ENCODE measurements at regions not wholly inside any gene's neighbourhood (a gene's known extent, or its start where the extent isn't known, plus 50 kb on each side); places are given as distances from the start of the nearest gene placed in this dataset.

- no peak for DNase-seq (ENCODE audit: low spot score)
Observed at GRCh38 chr4:142961866-142962265, 115.8 kb upstream of the INPP4B start.

GRCh38 chr4:142974328-142974727 lies 128.2 kb upstream of the INPP4B start:
- no peak for DNase-seq (ENCODE audit: low spot score)

DNA sequence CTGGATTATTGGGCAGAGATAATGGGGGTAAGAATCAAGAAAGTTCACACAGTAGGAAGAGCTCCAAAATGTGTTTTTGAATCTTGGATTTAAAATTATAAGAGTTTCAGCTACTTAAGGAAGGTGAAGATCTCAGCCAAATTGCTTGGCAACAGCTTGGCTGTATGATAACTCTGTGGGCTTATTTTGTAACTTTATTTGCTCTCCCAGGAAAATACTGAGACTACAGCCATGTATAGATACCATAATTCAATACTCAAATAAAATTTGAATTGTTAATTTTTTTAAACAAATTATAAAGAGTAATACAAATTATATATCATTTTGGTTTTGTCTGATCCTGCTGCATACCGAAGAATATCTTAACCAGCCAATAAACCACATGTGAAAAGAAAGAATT lies 129.5 kb upstream of the INPP4B start:
- DNase-seq (ENCODE audit: low spot score): no peak

DNA sequence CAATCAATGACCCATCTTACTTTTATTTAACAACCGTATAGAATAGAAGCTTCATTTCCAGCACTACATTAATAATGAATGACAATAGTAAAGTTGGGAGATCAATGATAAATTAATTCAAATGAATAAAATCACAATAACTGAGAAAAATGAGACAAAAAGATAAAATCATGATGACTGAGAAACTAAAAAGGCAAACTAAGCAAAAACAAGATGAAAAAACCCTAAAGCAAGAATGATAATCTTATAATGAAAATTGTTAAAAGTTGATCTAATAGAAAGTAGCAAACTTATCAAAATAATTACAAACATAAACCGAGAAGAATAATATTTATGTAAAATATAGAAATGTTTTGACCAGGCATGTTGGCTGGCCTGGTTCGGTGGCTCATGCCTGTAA lies 130.4 kb upstream of the INPP4B start:
- no peak for DNase-seq (ENCODE audit: low spot score)

DNA sequence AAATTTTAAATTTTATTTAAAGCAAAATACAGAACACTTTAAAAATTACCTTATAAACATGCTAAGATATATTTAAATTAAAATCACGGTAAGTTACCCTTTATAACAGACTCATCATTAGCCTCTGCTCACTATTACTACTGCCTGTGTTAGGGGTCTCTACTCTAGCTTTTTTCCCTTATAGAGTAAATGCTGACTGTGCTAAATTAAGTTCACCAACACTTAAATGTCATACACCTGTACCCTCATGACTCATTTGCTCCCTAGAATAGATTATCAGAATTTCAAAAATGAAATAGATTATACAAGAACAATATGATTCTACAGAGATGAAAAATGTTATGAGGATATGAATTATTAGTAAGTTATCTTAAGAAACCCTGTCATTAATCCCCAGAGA lies 131.1 kb upstream of the INPP4B start:
- no peak for DNase-seq (ENCODE audit: low spot score)

- no peak for DNase-seq (ENCODE audit: low spot score)
Observed at GRCh38 chr4:142983065-142983464, 137.0 kb upstream of the INPP4B start.

GRCh38 chr4:142983589-142983988 lies 137.5 kb upstream of the INPP4B start:
- DNase-seq (ENCODE audit: low spot score): no peak

DNA sequence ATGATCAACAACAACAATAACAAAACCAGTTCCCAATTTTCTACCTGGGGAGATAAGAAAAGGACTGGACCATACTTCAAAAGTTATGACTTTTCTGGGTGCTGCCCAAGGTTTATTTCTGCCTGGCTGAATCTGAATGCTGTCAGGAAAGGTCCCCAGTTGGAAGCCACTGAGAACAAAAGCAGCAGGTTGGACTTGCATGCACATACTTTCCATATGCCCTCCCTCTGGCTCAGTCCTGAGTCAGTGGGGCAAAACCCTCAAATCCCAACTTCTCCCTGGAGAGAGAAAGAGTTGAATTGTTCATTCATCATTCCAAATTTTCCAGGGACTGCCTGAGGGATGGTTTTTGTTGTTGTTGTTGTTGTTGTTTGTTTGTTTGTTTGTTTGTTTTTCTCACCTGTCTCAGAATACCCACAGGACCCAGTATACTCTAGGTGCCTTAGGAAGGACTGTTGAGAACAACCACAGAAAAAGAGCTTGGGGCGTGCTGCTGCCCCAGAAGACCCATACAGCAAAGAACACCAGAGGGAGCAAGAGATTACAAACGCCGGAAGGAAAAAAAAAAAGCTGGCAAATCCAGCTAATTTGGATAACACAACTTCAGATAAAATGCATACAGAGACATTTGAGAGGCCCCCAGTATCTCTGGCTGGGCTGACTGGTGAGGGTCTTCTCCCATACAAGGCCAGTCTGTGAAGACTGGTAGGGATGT lies 138.9 kb upstream of the INPP4B start:
- DNase-seq (ENCODE audit: low spot score): no peak

DNA sequence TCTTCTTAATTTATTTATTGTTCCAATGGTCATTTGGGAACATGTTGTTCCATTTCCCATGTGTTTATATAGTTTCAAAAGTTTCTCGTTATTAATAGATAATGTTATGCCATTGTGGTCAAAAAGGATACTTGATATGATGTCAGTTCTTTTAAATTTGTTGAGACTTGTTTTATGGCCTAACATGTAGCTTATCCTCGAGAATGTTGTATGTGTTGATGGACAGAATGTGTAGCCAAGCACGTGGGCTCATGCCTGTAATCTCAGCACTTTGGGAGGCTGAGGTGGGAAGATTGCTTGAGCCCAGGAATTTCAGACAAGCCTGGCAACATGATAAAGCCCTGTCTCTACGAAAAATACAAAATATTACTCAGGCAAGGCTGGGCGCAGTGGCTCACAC lies 168.5 kb upstream of the USP38 start:
- DNase-seq (ENCODE audit: low spot score): no peak

GRCh38 chr4:143017210-143017609 lies 167.5 kb upstream of the USP38 start:
- no peak for DNase-seq (ENCODE audit: low spot score)

GRCh38 chr4:143019351-143019750 lies 165.4 kb upstream of the USP38 start:
- DNase-seq (ENCODE audit: low spot score): no peak

DNA sequence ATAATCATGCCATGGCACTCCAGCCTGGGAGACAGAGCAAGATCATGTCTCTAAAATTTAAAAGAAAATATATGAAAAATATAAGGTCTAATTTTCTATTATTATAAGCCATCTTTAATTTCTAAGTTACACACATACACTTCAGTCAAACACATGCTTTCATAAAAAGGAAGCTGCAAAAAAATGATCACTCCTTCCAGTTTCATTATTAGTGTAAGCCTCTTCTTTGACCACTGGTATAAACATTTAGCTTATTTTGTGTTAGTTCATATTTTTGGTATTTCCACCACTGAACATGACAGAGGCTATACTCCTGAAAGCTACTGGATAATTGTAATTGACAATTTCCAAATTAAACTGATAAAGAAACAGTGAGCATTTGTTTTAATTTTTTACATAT lies 163.3 kb upstream of the USP38 start:
- no peak for DNase-seq (ENCODE audit: low spot score)

GRCh38 chr4:143023239-143023918 lies 161.3 kb upstream of the USP38 start:
- no peak for DNase-seq (ENCODE audit: low spot score)

DNA sequence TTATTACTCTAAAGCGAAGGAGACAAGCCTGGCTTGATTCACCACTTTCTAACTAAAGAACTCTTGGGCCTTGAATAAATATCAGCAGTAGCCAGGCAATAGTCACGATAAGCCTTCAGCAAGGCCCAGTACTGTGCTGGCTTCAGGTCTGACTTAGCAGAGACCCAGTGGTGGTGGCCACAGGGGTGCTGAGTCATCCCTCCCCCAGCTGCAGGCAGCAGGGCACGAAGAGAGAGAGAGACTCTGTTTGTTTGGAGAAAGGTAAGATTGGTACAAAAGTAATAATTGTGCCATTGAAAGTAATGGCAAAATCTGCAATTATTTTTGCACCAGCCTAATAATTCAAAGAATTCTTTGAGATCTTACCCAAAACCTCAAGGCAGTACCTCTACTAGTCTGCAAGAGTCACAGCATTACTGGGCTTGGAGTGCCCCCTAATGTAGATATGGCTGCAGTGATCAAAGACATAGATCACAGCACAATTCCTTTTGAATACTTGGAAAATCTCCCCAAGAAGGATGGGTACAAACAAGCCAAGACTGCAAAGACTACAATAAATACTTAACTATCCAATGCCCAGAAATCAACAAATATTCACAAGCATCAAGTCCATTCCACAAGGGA lies 159.5 kb upstream of the USP38 start:
- peak; percentile 8 for DNase-seq (ENCODE audit: low spot score)

DNA sequence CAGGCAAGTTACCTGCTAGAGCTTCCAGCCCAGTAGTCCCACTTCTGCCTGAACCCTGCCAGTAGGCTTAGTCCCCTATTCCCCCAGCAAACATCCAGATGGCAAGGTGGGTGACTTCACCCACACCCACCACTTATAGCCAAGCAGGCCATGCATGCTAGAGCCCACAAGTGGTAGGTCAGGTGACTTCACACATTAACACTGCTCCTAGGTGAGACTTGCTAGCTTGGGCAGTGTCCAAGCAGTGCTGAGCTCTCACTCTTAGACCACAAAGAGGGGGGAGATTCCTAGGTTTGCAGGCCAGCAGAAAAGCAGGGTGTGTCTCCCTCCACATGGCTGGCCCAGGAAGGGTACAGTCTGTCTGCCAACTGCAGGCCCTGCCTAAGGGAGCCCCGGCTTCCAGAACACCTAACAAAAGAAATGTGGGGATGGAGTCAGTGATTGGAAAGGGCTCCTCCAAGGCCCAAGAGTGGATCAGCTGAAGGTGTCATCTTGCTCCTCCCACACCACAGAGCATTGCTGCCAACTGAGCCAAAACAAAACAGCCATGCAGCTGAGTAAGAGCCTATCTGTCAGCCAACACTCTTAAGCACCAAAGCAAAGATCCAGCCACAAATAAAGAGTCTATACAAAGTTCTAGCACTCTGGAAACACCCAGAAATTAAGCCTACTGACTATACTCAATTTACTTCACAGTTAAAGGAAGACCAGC lies 158.1 kb upstream of the USP38 start:
- no peak for DNase-seq (ENCODE audit: low spot score)

DNA sequence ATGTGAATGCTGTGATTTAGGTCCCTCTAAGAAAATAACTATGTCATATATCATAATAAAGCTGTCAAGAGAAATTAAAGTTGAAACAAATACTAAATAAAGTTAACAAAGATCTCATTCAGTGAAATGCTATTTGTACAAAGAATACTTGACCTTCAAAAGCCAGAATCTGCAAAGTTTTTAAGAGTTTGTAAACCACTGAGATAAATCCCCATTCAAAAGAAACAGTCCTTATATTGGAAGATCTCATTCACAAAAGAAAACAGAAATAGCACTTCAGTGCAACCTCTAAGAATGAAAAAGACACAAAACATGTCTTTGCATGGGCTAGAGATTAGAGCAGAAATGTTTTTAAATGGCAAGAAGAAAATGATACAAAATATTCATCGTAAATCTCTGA lies 149.1 kb upstream of the USP38 start:
- no peak for DNase-seq (ENCODE audit: low spot score)

DNA sequence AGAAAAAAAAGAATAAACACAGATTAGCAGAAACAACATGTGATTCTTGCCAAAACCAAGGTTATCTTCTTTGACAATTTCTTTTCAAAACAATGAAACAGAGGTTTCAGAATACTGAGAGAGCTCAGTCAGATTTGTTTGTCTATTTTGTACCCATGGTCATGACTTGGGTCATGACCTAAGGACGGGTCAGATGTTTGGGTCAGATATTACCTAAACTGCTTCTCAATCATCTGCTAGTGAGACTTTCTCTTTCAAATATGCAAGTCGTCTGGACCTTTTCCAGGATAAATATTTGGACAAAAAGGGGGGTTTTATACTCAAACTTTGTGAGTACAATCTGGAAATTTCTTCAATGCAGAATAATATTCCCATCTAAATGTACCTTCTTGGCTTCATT lies 148.3 kb upstream of the USP38 start:
- no peak for DNase-seq (ENCODE audit: low spot score)

GRCh38 chr4:143046454-143046853 lies 138.3 kb upstream of the USP38 start:
- DNase-seq (ENCODE audit: low spot score): no peak

GRCh38 chr4:143046906-143047305 lies 137.8 kb upstream of the USP38 start:
- no peak for DNase-seq (ENCODE audit: low spot score)

- DNase-seq (ENCODE audit: low spot score): no peak
Observed at GRCh38 chr4:143054971-143055370, 129.7 kb upstream of the USP38 start.

DNA sequence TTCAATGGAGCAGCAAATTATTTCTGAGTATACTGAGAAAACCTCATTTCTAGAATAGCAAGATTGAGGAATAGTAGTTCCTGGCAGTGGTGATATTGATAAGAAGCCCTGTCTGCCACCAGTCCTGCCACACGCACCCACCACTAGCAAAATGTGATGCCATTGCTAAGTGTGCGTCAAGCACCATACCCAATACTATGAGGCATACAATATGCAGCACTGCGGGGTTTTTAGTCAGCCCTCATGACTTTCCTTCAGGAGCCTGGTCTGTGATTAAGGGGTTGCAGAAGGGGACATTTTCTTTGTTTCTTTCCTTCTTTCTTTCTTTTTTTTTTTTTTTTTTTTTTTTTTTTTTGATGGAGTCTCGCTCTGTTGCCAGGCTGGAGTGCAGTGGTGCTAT lies 128.7 kb upstream of the USP38 start:
- DNase-seq (ENCODE audit: low spot score): no peak

DNA sequence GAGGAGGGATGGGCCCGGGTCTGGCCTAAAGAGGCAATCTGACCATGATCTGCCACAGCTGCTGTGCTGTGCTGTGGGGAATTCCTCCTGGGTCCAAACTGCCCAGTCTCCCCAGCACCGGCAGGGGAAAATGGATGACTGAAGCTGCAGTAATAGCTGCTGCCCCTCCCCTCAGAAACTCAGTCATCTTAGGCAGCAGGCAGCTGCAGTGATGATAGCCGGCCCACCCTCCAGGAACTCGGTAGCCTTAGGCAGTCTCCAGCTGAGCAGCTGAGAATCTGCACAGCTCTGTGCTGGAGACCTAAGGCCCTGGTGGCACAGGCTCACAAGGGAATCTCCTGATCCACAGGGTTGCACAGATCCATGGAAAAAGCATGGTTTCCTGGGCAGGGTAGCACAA lies 113.4 kb upstream of the USP38 start:
- DNase-seq (ENCODE audit: low spot score): no peak

DNA sequence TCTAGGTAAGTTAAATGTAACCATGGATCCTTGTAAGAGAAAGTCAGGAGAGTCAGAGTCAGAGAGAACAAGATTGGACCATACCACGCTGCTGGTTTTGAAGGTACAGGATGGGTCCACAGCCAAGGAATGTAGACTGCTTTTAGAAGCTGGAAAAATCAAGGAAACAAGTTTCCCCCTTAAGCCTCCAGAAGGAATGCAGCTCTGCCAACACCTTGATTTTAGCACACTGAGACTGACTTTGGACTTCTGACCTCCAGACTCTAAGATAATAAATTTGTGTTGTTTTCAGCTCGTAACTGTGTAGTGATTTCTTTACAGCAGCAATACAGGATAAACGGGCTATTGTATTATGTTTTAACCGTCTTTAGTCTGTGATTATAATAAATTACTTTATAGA lies 108.0 kb upstream of the USP38 start:
- no peak for DNase-seq (ENCODE audit: low spot score)
